ENCODE measurements at regions not wholly inside any gene's neighbourhood (a gene's known extent, or its start where the extent isn't known, plus 50 kb on each side); places are given as distances from the start of the nearest gene placed in this dataset.

DNA sequence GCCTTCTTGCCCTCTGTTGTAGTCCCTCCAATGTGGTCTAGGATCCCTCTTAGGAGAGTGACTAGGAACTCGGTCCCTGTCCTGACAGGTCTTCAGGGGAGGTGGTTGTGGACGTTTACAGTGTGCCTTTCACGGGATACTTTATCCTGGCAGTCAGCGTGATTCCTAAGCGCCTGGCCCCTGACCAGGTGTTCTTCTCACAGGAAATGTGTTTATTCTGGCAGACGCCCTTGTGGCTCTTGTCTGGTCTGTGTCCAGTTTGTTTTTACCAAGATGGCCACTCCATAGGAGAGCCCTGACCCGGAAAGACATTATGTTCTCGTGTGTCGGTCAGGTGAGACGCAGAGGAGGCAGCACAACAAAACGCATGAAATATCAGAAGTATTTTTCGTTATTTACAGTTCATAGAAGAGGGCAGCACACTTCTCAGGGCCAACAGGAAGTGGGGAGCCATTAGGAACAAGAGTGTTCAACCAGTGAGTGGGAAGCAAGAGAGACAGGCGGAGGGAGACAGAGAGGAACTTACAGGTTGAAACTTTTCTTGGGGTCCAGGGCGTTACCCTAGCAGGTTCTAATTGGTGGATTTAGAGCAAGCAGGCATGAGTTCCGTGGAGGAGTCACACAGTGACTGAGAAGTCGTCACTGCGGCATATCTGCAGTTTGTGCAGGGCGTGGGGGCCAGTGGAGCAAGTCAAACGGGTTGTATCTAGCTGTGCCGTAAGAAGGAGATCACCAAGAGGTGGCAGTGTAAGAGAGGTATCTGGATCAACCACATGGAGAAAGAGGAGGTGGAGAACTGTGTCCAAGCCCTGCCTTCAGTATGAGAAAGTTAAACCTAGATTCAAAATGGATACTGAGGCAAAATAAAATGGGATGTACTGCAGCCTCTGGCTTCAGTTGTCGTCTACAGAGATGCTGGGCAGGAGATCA, 412.9 kb downstream of the ZSWIM6 start:
- in situ Hi-C loops (cut with HindIII; ENCODE audit: low pct_unique_long_range_greater_than_20kb, low sequenced_read_pairs) = no loop called here
- DNase-seq (ENCODE audit: low read depth, low spot score) = peak; percentile 46

DNA sequence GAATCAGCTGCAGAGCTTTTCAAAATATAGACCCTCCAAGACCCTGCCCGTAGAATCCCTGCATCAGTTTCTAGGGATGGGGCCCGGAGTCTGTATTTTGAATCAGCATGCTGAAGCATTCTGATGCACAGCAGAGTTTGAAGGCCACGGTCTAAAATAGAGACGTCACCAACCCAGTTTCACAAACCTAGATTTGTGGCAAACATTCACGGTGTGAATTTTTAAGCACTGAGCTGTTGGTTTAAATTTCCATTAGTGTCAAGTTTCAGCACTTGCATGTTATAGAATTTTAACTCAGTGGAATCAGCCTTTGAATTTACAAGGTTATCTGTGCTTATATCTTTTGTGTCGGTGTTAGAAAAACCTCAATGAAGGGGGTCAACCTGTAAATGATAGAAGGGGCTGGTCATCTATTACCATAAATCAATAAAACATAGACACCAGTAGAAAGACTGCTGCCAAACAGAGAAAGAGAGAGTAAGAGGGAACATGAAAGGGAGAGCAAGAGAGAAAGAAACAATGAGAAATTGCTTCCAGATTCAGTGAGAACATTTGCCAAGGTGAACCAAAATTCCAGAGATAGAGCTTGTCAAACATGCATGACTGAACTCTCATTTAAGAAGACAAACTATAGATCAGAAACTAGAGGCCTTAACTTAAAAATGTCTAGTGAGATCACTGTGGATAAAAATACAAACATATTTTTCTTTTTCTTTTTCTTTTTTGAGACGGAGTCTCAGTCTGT, 414.9 kb downstream of the ZSWIM6 start:
- no peak for DNase-seq (ENCODE audit: low read depth, low spot score)
- in situ Hi-C loops (cut with HindIII; ENCODE audit: low pct_unique_long_range_greater_than_20kb, low sequenced_read_pairs) = no loop called here

DNA sequence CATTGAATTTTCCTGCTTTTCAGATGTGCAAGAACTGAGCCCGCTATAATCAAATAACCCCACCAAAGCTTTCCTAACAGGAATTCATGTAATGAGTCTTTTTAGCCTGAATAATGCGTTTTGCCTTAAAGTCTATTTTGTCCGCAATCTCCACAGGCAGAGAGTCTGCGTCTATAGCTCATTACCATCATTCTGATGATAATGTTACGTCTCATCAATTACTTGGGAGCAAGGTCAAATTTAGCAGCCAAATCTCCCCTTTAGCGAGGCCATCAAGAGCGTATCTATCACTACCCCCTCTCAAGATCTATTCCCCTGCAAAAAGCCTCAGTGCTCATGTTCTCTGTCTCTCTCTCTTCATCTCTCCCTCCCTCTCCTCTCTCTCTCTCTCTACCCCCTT, 416.1 kb downstream of the ZSWIM6 start:
- no peak for DNase-seq (ENCODE audit: low read depth, low spot score)
- in situ Hi-C loops (cut with HindIII; ENCODE audit: low pct_unique_long_range_greater_than_20kb, low sequenced_read_pairs) = no loop called here

DNA sequence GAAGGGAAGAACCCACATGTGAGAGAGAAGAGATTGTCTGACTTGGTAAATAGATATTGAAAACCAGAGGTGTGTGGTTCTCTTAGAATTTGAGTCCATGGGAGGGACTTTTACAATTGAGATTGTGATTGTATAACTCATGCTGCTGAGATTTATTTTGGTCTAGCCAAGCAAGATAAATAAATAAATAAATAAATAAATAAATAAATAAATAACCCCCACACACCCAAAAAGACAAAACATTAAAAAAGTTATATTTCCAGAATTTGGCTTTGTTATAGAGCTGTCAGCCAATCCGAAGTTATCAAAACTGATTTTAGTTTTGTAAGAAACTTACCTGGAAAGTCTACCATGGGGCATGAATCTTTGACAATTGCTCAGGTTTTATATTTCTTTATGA, 416.6 kb downstream of the ZSWIM6 start:
- DNase-seq (ENCODE audit: low read depth, low spot score) = no peak
- in situ Hi-C loops (cut with HindIII; ENCODE audit: low pct_unique_long_range_greater_than_20kb, low sequenced_read_pairs) = no loop called here

DNA sequence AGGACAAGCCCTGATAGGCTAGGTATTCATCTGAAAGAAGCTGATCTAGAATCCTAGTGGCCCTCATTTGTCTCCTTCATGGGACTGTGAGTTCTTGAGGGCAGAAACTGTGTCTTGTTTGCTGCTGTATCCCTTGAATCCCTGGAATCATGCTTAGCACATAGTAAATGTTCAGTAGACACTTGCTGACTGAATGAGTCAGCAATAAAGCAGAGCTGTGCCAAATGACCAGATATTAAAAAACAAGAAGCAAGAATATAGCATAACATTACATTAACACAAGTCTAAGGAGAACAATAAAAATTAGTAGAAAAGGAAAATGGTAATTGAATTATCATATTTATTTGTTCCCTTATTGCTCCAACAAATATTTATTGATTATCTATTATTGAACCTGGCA, 420.5 kb downstream of the ZSWIM6 start:
- DNase-seq (ENCODE audit: low read depth, low spot score) = no peak
- in situ Hi-C loops (cut with HindIII; ENCODE audit: low pct_unique_long_range_greater_than_20kb, low sequenced_read_pairs) = no loop called here

DNA sequence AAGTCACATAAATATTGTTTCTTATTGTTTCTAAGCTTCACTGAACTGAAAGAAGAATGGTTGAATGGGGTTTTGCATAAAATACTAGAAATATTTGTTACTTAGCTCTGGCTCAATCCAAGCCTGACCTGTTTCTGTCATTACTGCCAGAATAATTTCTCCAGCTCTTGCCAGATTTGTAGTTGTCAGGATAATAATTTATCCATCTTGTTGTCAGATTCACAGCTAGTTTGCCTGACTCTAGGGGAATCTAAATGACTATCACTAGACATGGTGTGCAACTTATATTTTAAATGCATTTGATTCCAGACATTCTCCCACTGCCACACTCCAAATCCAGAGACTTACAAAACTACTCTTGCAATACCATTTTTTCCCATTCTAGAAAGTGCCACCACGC, 422.7 kb downstream of the ZSWIM6 start:
- no peak for DNase-seq (ENCODE audit: low read depth, low spot score)
- in situ Hi-C loops (cut with HindIII; ENCODE audit: low pct_unique_long_range_greater_than_20kb, low sequenced_read_pairs) = no loop called here

DNA sequence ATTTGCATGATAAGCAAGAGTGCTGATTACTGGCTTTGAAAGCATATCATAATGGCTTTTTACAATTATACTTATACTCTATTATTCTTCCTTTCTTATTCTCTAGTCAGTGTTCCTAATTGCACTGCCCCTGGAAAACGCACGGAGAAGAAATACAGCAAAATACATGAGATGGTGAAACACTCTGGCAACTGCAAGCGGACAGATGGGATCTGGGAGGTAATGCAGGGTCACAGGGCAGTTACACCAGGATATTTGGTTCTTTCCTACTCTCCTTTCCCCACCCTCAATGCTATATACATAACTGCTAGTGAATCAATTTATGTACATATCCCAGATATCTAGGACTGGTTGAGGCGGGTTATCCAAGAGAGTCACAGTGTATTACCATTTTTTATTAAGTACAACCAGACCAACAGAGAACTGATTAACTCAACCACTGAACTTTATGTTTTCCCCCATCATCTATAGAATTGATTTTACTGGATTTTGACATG, 423.7 kb downstream of the ZSWIM6 start:
- in situ Hi-C loops (cut with HindIII; ENCODE audit: low pct_unique_long_range_greater_than_20kb, low sequenced_read_pairs) = no loop called here

DNA sequence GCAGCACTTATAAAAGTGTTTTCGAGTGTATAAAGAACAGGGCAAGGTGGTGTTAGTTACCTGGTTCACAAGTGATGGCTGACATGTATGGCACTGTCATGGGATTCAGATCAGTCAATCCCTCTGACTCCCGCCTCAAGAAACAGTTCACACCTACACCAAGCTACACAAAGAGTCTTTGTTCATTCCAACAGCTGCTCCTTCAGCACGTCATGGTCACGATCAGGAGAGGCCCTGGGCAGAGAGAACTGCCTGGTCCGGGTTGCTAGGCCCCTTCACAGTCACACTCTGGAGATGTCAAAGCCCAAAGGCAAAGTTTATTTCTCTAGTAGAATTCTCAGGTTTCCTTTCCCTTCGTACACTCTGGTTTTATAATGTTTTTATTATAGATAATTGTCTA, 426.7 kb downstream of the ZSWIM6 start:
- in situ Hi-C loops (cut with HindIII; ENCODE audit: low pct_unique_long_range_greater_than_20kb, low sequenced_read_pairs) = no loop called here
- DNase-seq (ENCODE audit: low read depth, low spot score) = peak; percentile 62

More for the DNA sequence above, 423.7 kb downstream of the ZSWIM6 start:
- DNase-seq (ENCODE audit: low read depth, low spot score) = no peak

DNA sequence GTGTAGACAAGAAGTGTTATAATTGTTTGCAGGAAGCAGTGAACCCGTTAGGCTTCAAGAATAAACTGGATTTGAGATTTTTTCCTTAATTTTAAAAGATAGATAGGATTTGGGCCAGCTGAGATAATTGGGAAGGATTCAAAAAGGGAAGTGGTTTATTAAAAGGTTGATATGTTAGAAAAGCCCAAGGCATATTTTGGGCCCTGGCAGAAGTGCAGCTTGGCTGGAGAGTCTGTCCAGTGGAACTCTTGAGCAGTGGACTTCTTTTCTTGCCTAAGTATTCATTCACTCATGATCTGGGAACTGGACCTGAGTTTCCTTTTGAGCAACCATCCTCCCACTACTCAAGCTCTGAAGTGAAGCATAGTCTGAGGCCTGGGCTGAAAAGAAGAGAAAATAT, 433.4 kb downstream of the ZSWIM6 start:
- in situ Hi-C loops (cut with HindIII; ENCODE audit: low pct_unique_long_range_greater_than_20kb, low sequenced_read_pairs) = no loop called here
- no peak for DNase-seq (ENCODE audit: low read depth, low spot score)

DNA sequence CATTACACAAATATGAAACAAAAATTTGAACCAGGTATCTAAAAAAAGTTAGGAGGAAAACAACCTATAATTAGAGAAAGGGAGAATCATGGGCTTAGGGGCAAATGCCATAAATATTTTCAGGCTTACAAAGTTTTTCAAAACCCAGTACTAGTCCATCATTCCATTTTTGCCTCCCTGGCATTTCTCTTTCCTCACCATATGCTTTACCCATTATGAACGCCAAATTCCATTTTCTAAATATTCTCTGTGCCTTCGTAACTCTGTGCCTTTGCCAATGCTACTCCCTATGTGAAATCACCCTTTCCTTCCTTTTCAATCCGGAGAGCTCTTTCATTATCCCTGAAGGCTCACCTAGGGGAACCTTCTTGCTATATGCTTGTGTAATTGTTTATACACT, 434.1 kb downstream of the ZSWIM6 start:
- no peak for DNase-seq (ENCODE audit: low read depth, low spot score)
- in situ Hi-C loops (cut with HindIII; ENCODE audit: low pct_unique_long_range_greater_than_20kb, low sequenced_read_pairs) = no loop called here

DNA sequence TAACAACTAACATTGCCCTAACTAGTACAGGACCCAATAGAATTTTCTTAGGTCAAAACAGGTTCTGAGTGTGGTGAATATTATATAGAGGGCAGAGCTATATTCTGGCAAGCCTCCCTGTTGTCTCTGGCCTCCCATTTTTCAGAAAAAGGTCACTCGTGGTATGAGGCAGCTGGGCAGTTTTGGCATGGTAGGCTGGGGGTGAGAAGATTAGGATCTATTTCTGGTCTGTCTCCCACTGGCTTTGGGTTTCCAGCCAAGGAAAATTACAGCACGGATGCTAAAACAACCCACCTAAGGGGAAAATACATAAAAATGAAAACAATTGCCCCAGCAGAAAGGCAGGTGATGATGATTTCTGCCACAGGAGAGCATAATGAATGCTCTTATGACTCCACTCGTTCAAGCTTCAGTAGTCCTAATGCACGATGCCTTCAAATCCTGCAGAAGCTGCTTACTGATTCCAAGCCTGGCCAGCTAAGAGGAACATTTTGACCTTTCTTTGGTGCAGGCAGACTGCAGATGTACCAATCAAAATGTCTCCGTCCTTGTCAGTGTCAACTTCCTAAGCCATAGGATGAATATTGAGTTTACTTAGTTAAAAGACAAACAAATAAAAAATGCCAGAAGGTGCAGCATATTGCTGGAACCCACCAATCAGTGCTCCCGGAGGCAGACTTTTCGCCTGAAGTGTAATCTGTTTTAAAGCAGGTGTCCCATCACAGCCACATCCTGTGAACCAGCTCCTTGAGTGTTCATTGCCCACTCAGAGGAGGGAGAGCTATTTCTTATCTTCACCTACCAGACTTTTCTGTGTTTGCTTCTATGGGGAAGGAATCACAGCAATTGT, 435.4 kb downstream of the ZSWIM6 start:
- in situ Hi-C loops (cut with HindIII; ENCODE audit: low pct_unique_long_range_greater_than_20kb, low sequenced_read_pairs) = no loop called here
- no peak for DNase-seq (ENCODE audit: low read depth, low spot score)

DNA sequence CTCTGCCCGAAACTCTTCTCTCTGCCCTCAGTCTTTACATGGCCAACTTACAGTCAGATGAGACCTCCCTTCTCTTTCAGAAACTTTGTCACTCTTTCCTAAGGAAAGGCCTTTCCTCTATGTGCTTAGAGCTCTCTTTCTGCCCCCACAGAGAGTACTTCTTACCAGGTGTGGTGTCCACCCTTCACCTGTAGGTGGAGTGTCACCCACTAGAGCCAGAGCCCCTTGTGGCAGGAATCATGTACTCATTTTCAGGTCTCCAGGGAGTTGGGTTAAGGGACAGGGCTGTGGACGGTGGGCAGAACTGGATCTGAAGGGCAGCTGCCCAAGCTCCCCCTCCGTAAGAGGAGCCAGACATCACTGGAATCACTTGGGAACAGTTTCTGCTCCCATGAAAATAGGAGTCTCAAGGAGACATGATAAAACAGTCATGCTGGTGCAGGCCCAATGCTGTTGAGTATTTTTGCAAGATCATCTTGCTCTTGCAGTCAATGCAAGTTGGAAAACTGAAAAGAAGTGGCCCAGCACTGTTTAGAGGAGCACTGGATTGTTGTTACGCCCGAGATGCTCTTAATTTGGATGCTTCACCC, 436.7 kb downstream of the ZSWIM6 start:
- DNase-seq (ENCODE audit: low read depth, low spot score) = peak; percentile 64
- in situ Hi-C loops (cut with HindIII; ENCODE audit: low pct_unique_long_range_greater_than_20kb, low sequenced_read_pairs) = no loop called here

DNA sequence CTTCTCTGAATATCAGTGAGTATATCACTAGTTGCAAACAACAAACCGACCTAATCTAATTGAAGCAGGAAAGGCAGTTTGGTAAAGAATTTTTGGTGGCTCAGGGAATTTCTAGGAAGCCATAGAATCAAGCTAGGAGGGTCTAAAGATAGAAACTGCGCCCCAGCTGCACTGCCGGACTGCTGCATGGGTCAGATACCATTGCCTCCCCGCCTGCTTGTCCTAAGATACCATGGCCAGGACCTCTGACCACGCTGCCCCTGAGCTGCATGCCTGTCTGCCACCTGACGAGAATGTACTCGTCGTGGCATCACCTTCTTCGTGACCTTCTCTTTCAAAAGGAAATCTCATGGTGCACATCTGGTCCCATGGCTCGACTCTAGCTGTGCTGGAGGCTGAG, 439.0 kb downstream of the ZSWIM6 start:
- in situ Hi-C loops (cut with HindIII; ENCODE audit: low pct_unique_long_range_greater_than_20kb, low sequenced_read_pairs) = no loop called here
- DNase-seq (ENCODE audit: low read depth, low spot score) = no peak

DNA sequence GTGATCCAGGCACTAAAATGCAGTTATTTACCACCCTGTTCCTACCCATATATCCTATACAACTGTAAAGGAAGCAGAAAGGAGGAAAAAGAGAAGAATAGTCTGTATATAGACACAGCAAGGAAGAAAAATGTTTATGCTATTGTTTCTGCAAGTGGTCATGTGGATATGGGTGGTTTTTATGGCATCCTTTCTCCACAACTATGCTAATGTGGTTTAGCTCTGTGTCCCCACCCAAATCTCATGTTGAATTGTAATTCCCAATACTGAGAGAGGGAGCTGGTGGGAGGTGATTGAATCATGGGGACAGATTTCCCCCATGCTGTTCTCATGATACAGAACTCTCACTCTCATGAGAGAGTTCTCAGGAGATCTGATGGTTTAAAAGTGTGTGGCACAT, 439.8 kb downstream of the ZSWIM6 start:
- in situ Hi-C loops (cut with HindIII; ENCODE audit: low pct_unique_long_range_greater_than_20kb, low sequenced_read_pairs) = no loop called here
- no peak for DNase-seq (ENCODE audit: low read depth, low spot score)

DNA sequence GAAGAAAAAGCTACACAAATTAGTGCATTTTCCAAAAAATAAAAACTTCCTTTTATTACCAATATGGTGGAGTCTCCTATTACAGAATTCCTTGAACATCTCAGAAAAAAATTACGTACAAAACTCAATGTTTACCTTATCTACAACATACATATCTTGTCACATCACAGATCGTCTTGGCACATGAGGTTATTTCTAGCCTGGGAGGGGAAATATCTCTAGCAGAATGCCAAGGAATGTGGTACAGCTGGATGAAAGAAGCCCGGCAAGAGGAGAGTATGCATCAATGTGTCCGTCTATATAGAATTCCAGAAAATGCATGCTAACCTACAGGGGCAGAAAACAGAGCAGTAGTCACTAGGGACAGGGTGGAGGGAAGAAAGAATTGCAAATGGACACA, 443.8 kb downstream of the ZSWIM6 start:
- no peak for DNase-seq (ENCODE audit: low read depth, low spot score)
- in situ Hi-C loops (cut with HindIII; ENCODE audit: low pct_unique_long_range_greater_than_20kb, low sequenced_read_pairs) = no loop called here

DNA sequence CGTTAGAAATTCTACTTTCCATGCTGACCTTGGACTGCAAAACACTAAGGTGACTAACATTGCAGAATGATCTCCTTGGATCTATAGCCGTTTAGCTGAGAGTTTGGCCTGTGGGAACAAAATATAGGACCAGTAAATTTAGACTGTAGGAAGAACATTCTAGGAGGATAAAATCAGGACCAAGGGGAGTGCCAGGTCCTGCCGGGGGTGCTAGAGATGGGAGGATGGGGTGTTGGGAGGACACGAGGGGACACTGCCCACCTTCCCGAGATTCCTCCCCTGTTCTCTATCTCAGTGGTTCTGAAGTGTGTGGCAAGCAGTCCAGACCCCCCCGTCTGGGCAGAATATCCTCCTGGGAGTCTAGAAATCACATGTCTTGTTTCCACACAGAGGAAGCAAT, 445.2 kb downstream of the ZSWIM6 start:
- in situ Hi-C loops (cut with HindIII; ENCODE audit: low pct_unique_long_range_greater_than_20kb, low sequenced_read_pairs) = no loop called here
- no peak for DNase-seq (ENCODE audit: low read depth, low spot score)

DNA sequence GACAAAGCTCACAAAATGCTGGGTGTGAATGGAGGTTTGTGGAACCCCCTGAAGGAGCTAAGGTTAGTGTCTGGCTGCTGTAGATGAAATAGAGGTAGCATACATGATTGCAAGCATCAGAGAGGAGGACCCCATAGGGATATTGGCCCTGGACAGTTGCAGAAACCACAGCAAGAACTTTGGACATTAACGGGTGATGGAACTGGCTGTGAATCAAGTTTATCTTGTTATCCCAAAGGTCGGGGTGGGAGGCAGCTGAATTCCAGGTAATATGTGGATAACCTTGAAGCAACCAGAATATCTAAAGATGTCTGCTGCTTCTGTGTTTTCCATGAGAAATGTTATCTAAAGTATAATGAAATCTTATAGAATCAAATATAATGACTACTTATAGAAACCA, 447.7 kb downstream of the ZSWIM6 start:
- DNase-seq (ENCODE audit: low read depth, low spot score) = no peak
- in situ Hi-C loops (cut with HindIII; ENCODE audit: low pct_unique_long_range_greater_than_20kb, low sequenced_read_pairs) = no loop called here

DNA sequence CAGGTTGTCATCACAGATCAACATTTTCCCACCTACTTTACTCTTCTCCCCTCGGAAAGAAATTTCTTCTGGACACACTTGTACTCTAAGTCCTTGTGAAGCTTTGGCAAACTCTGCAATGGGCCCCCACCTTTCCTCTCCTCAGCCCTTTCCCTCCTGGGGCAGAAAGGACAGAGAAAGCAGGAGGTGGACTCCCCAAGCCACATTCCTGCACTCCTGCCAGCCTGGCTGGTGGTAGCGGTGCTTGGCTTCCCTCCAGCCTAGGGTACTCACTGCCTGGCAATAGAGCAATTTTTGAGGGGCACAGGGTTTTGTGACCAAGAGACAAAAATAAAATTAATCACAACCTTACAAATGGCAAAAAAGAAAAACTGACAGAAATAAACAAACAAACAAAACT, 451.4 kb downstream of the ZSWIM6 start:
- no peak for DNase-seq (ENCODE audit: low read depth, low spot score)
- in situ Hi-C loops (cut with HindIII; ENCODE audit: low pct_unique_long_range_greater_than_20kb, low sequenced_read_pairs) = no loop called here

Measured in SK-MEL-5 (cell line).